ENCODE measurements at regions not wholly inside any gene's neighbourhood (a gene's known extent, or its start where the extent isn't known, plus 50 kb on each side); places are given as distances from the start of the nearest gene placed in this dataset.

DNA sequence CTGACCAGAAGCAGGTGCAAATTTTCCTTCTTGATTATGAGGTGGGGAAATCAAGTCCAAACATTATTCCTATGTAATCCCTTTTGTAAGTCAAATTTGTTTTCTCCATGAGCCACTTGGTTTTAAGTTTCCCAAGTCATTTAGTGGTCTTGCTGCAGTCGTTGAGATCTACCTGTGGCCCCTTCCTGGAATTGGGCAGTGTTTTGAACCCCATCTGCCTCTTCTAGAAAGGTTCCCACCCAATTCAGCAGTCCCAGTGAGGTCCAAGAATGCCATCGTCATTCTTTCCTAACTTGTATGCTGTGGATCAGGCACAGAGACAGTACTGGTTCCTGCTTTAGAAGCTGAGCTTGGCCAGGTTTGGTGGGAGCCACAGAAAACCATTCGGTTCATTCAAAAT, 77.8 kb upstream of the GNAZ start:
- FAIRE-seq (no peak), DNase-seq (ENCODE audit: insufficient read length) (no peak)
- TF ChIP-seq TAF1 (IDR thresholded peaks at IDR 0.05; ENCODE audit: borderline replicate concordance, low read depth, low read length) (no peak), POLR2A (IDR thresholded peaks at IDR 0.05; ENCODE audit: low read depth, low read length) (no peak), POLR2AphosphoS5 (IDR thresholded peaks at IDR 0.05; ENCODE audit: low read depth, low read length) (no peak)

DNA sequence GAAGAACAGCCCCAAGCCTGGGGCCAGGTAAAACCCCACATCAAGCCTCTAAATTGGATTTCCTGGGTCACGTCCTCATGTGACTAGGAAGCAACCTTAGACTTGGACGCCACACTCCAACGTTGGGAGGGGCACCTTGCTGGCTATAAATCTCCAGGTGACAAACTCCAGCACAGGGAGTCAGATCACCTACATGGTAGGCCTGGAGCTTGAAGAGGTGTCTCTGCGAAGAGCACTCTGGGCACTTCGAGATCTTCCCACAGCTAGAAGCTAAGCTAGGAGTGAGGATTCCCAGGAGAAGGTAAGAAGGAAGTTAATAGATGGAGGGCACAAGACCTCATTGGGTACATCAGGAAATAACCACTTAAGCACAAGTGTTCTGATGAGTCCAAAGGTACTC, 77.1 kb upstream of the GNAZ start:
- DNase-seq (ENCODE audit: insufficient read length) (no peak), FAIRE-seq (no peak)
- TF ChIP-seq POLR2A (IDR thresholded peaks at IDR 0.05; ENCODE audit: low read depth, low read length), result no peak
- no peak for TF ChIP-seq POLR2AphosphoS5 (IDR thresholded peaks at IDR 0.05; ENCODE audit: low read depth, low read length)
- no peak for TF ChIP-seq TAF1 (IDR thresholded peaks at IDR 0.05; ENCODE audit: borderline replicate concordance, low read depth, low read length)

DNA sequence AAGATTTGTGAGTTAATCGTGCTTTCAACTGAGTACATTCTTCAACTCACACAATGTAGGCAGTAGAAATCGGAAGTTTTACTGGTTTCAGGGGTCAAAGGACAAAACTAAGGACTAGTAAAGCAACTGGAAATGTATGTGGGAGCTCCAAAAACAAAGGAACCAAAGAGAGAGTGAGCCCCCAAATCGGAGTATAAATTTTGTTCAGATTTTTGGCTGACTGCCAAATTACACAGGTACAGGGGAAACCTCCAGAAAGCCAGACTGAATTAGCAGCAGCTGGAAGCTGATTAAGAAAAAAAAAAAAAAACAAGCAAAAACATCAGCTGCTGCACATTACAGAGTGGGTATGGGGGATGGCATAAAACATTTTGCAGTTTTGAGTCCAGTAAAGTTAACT, 75.2 kb upstream of the GNAZ start:
- no peak for FAIRE-seq
- no peak for TF ChIP-seq POLR2A (IDR thresholded peaks at IDR 0.05; ENCODE audit: low read depth, low read length)
- no peak for TF ChIP-seq TAF1 (IDR thresholded peaks at IDR 0.05; ENCODE audit: borderline replicate concordance, low read depth, low read length)
- no peak for TF ChIP-seq POLR2AphosphoS5 (IDR thresholded peaks at IDR 0.05; ENCODE audit: low read depth, low read length)
- no peak for DNase-seq (ENCODE audit: insufficient read length)

DNA sequence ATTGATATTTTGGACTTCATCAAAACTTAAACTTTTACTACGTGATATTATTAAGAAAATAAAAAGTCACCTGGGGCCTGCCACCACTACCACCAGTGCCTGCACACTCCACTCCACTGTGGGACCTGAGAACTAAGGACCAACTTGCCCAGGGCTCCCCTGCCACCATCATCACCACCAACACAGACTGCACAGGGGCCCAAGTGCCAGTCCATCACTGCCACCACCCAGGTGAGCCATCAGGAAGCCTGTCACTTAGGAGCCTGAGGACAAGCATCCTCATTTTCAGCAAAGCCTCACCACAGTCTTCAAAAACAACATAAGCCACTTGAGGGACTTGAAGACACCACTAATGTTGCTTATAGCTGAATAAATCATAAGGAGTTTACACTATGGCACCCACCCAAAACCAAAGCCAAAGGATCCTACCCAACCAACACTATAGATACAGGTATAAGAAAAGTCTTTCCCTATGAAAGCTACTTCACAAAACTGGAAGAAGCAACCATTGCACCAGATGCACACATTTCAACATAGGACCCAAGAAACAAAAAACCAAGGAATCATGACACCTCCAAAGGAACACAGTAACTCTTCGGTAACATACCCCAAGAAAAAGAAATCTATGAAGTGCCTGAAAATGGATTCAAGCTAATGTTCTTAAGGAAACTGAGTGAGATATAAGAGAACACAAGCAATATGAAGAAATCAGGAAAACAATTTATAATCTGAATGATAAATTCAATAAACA, 73.6 kb upstream of the GNAZ start:
- no peak for DNase-seq (ENCODE audit: insufficient read length)
- TF ChIP-seq POLR2A (IDR thresholded peaks at IDR 0.05; ENCODE audit: low read depth, low read length) (no peak), TAF1 (IDR thresholded peaks at IDR 0.05; ENCODE audit: borderline replicate concordance, low read depth, low read length) (no peak), POLR2AphosphoS5 (IDR thresholded peaks at IDR 0.05; ENCODE audit: low read depth, low read length) (no peak)
- no peak for FAIRE-seq

DNA sequence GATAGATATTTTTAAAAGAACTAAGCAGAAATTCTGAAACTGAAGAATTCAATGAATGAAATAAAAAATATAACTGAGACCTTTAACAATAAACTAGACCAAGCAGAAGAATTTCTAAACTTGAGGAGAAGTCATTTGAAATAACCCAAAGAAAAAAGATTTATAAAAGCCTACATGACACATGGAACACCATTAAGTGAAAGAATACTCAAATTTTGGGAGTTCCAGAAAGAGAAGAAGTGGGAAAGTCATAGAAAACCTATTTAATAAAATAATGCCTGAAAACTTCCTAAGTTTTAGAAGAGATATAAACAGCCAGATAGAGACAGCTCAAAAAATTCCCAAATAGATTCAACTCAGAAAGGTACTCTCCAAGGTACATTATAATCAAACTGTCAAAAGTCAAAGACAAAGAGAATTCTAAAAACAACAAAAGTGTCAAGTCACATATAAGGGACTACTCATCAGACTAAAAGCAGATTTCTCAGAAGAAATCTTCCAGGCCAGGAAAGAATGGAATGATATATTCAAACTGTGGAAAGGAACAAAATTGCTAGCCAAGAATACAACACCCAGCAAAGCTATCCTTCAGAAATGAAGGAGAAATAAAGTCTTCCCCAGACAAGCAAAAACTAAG, 72.9 kb upstream of the GNAZ start:
- TF ChIP-seq POLR2AphosphoS5 (IDR thresholded peaks at IDR 0.05; ENCODE audit: low read depth, low read length), result no peak
- FAIRE-seq, result no peak
- no peak for DNase-seq (ENCODE audit: insufficient read length)

DNA sequence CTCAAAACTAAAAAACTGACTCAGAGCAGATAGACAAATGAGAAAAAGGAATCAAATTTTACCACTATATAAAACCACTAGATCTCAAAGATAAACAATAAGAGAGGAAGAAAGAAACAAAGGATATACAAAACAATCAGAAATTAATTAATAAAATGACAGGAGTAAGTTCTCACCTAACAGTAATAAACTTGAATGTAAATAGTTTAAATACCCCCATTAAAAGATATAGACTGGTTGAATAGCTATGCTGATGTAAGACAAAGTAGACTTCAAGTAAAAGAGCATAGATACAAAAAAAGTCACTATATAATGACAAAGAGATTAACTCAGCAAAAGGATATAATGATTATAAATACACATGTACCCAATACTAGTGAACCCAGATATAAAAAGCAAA, 72.3 kb upstream of the GNAZ start:
- TF ChIP-seq POLR2A (IDR thresholded peaks at IDR 0.05; ENCODE audit: low read depth, low read length) (no peak), POLR2AphosphoS5 (IDR thresholded peaks at IDR 0.05; ENCODE audit: low read depth, low read length) (no peak), TAF1 (IDR thresholded peaks at IDR 0.05; ENCODE audit: borderline replicate concordance, low read depth, low read length) (no peak)
- DNase-seq (ENCODE audit: insufficient read length) (no peak), FAIRE-seq (no peak)

DNA sequence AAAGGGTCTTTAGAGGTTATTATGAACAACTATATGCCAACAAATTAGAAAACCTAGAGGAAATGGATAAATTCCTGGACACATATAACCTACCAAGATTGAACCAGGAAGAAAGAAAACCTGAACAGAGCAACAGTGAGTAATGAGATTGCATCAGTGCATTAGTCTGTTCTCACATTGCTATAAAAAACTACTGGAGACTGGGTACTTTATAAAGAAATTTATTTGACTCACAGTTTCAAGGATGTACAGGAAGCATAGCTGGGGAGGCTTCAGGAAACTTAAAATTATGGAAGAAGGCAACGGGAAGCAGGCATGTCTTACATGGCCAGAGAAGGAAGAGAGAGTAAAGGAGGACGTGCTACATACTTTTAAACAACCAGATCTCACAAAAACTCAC, 70.8 kb upstream of the GNAZ start:
- TF ChIP-seq TAF1 (IDR thresholded peaks at IDR 0.05; ENCODE audit: borderline replicate concordance, low read depth, low read length) (no peak), POLR2AphosphoS5 (IDR thresholded peaks at IDR 0.05; ENCODE audit: low read depth, low read length) (no peak), POLR2A (IDR thresholded peaks at IDR 0.05; ENCODE audit: low read depth, low read length) (no peak)
- FAIRE-seq (no peak), DNase-seq (ENCODE audit: insufficient read length) (no peak)

DNA sequence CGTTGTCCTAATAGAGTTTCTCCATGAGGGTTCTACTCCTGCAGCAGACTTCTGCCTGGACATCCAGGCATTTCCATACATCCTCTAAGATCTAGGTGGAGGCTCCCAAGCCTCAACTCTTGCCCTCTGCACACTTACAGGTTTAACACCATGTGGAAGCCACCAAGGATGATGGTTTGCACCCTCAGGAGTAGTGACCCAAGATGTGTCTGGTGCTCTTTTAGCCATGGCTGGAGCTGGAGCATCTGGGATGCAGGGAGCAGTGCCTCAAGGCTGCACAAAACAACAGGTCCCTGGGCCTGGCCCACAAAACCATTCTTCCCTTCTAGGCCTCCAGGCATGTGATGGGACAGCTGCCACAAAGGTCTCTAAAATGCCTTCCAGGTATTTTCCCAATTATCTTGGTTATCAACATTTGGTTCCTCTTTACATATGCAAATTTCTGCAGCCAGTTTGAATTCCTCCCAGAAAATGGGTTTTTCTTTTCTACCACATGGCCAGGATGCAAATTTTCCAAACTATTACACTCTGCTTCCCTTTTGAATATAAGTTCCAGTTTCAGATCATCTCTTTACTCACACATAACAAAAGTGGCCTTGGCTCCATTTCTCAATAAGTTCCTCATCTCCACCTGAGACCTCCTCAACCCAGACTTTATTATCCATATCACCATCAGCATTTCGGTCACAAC, 69.5 kb upstream of the GNAZ start:
- no peak for DNase-seq (ENCODE audit: insufficient read length)
- no peak for TF ChIP-seq POLR2A (IDR thresholded peaks at IDR 0.05; ENCODE audit: low read depth, low read length)
- no peak for FAIRE-seq

DNA sequence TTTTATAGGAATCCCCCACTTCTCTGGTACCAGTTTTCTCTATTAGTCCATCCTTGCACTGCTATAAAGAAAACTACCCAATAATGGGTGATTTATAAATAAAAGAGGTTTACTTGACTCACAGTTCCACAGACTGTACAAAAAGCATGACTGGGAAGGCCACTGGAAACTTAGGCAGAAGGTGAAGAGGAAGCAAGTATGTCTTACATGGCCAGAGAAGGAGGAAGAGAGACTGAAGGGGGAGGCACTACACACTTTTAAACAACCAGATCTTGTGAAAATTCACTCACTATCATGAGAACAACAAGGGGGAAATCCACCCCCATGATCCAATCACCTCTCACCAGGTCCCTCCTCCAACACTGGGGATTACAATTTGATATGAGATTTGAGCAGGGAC, 68.9 kb upstream of the GNAZ start:
- no peak for TF ChIP-seq POLR2A (IDR thresholded peaks at IDR 0.05; ENCODE audit: low read depth, low read length)
- TF ChIP-seq POLR2AphosphoS5 (IDR thresholded peaks at IDR 0.05; ENCODE audit: low read depth, low read length), result no peak
- TF ChIP-seq TAF1 (IDR thresholded peaks at IDR 0.05; ENCODE audit: borderline replicate concordance, low read depth, low read length), result no peak
- DNase-seq (ENCODE audit: insufficient read length), result no peak
- no peak for FAIRE-seq

DNA sequence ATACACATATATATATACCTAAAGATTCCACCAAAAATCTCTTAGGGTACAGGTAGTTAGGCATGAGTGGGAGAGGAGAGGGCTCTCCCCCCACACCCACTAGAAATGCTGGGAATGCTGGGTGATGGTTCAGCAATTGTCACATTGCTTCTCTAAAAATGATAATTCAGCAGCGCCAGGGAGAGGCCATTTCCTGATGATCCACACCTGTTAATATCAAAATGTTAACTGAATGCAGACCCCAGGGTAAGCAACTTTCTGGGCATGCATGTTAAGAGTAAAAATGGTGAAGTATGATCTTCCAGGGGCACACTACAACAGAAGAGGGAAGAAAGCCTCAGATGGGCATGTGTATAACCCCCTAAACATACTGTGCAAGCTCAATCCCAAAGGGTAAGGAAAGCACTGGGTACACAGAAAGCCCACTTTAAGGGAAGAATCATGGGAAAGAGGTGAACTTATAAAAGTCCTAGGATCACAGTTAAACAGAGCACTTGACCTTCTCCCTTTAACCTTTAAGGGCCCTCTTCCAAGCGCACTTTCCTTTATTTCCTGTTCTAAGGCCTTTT, 67.6 kb upstream of the GNAZ start:
- TF ChIP-seq POLR2AphosphoS5 (IDR thresholded peaks at IDR 0.05; ENCODE audit: low read depth, low read length), result no peak
- no peak for DNase-seq (ENCODE audit: insufficient read length)
- no peak for FAIRE-seq

DNA sequence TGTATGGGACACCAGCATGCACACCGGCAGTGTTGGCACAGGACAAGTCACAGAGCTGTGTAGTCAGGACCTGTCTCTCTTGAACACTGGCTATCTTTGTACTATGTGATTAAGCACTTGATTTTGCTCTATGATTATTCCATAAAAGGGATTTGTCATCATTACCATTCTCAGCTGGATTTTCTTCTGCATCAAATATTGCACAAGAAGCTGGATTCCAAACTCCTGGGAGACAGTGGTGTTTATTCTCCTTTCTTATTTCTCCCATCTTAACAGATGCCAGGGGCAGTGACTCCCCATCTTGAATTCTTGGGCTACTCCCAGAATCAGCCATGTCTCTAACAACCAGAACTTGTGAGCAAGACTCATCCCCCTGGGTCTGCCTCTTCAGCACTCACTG, 62.5 kb upstream of the GNAZ start:
- no peak for DNase-seq (ENCODE audit: insufficient read length)
- no peak for TF ChIP-seq TAF1 (IDR thresholded peaks at IDR 0.05; ENCODE audit: borderline replicate concordance, low read depth, low read length)
- FAIRE-seq, result no peak

DNA sequence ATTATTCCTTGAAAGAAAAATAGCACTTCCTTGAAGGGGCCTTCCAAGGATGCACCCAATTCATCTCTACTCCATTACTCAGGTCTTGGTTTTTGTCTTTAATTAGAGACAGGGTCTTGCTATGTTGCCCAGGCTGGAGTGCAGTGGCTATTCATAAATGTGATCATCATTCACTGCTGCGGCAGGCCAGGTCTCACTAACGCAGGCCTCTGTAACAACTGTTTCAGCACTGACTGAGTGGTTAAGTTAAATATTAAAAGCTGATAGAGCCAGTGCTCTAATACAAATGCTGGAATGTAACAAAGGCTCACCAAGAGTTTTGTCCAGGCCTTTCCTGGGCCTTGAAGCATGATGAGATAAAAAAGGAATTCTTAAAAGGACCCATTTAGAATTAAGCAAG, 61.4 kb upstream of the GNAZ start:
- FAIRE-seq (no peak), DNase-seq (ENCODE audit: insufficient read length) (no peak)
- no peak for TF ChIP-seq POLR2A (IDR thresholded peaks at IDR 0.05; ENCODE audit: low read depth, low read length)
- TF ChIP-seq TAF1 (IDR thresholded peaks at IDR 0.05; ENCODE audit: borderline replicate concordance, low read depth, low read length), result no peak
- TF ChIP-seq POLR2AphosphoS5 (IDR thresholded peaks at IDR 0.05; ENCODE audit: low read depth, low read length), result no peak
